Neural cell (in vitro differentiated cells): ENCODE measurements at regions not wholly inside any gene's neighbourhood (a gene's known extent, or its start where the extent isn't known, plus 50 kb on each side); places are given as distances from the start of the nearest gene placed in this dataset.

Experiments
- CTCF ChIP-seq: fragments of 450-650 bp; IDR thresholded peaks from 2 replicates; pipeline ENCODE4 v1.5.1; 2014; ENCODE audit warnings: antibody characterized with exemption, mild to moderate bottlenecking, moderate library complexity; ENCODE audit not compliant: poor library complexity, severe bottlenecking
- EP300 ChIP-seq: fragments of 450-650 bp; conservative IDR thresholded peaks from 2 replicates; pipeline ENCODE4 v1.6.1; 2014; ENCODE audit warnings: antibody characterized with exemption, mild to moderate bottlenecking, moderate library complexity; ENCODE audit not compliant: poor library complexity, severe bottlenecking
- EZH2 ChIP-seq: fragments of 200-600, 300-800 bp; shearing (Covaris generic), sonication (generic); IDR thresholded peaks from 2 replicates; pipeline ENCODE4 v1.6.1; 2014; ENCODE audit warnings: antibody characterized with exemption, low read length, borderline replicate concordance, mild to moderate bottlenecking; ENCODE audit not compliant: insufficient read depth, poor library complexity, severe bottlenecking
- MXI1 ChIP-seq: fragments of 450-650 bp; conservative IDR thresholded peaks from 2 replicates; pipeline ENCODE4 v1.6.1; 2014; ENCODE audit warnings: antibody characterized with exemption, mild to moderate bottlenecking; ENCODE audit not compliant: poor library complexity, severe bottlenecking
- POLR2AphosphoS5 ChIP-seq: IDR thresholded peaks from 2 replicates; pipeline ENCODE4 v1.6.1; 2012
- RAD21 ChIP-seq: fragments of 450-650 bp; conservative IDR thresholded peaks from 2 replicates; pipeline ENCODE4 v1.6.1; 2014; ENCODE audit warnings: antibody characterized with exemption, mild to moderate bottlenecking, moderate library complexity
- REST ChIP-seq: IDR thresholded peaks from 2 replicates; pipeline ENCODE4 v1.6.1; 2012; ENCODE audit warnings: borderline replicate concordance
- SMC3 ChIP-seq: fragments of 450-650 bp; conservative IDR thresholded peaks from 2 replicates; pipeline ENCODE4 v1.6.1; 2014; ENCODE audit warnings: antibody characterized with exemption, mild to moderate bottlenecking, moderate library complexity; ENCODE audit not compliant: poor library complexity
- TAF1 ChIP-seq: IDR thresholded peaks from 2 replicates; pipeline ENCODE4 v1.6.1; 2012; ENCODE audit warnings: low read depth

- TF ChIP-seq REST (no peak), CTCF (no peak), POLR2AphosphoS5 (no peak), EZH2 (no peak), EP300 (no peak), MXI1 (no peak), TAF1 (no peak), SMC3 (no peak), RAD21 (no peak)
Observed at GRCh38 chr1:185377831-185378230, 60.8 kb upstream of the IVNS1ABP start.
